ENCODE measurements at regions not wholly inside any gene's neighbourhood (a gene's known extent, or its start where the extent isn't known, plus 50 kb on each side); places are given as distances from the start of the nearest gene placed in this dataset.

GRCh38 chr13:112124141-112124540, 57.2 kb downstream of the SOX1 start:
- no peak for TF ChIP-seq CTCF (IDR thresholded peaks at IDR 0.05; ENCODE audit: control extremely low read depth, extremely low read depth)
- Histone ChIP-seq H3K4me3 (no peak overlapping the region), H3K9ac (ENCODE audit: insufficient read depth in 1 of 2, low read length in 2 of 2) (no peak overlapping the region), H3K27ac (ENCODE audit: low read depth in 1 of 2, low read length in 1 of 2) (no peak overlapping the region), H3K4me1 (ENCODE audit: control insufficient read depth in 5 of 5, insufficient read depth in 5 of 5, low read length in 5 of 5) (no peaks in the 10 kb centered on the region), H3K9me3 (ENCODE audit: control insufficient read depth in 4 of 4, insufficient read depth in 3 of 4, low read length in 3 of 4) (peaks cover 0 to 7% (median 0%) of the 10 kb centered on the region in 4 donors), H3K36me3 (ENCODE audit: control insufficient read depth in 4 of 4, insufficient read depth in 4 of 4, low read length in 4 of 4) (no peaks in the 10 kb centered on the region), H3K27me3 (ENCODE audit: control insufficient read depth in 3 of 3, insufficient read depth in 3 of 3, low read length in 2 of 3) (peaks cover 0 to 27% (median 11%) of the 10 kb centered on the region in 3 donors)
- ATAC-seq (ENCODE audit: insufficient read depth, low FRiP score), result no peak
- DNase-seq, result peak in 1 of 3 donors; percentile 7
- WGBS, 2 donors, result 49 to 54% methylated on average over 5 of the region's 5 CpGs

GRCh38 chr13:112127564-112128330, 60.8 kb downstream of the SOX1 start:
- H3K4me3 ChIP-seq, result no peak overlapping the region
- no peak for TF ChIP-seq CTCF (IDR thresholded peaks at IDR 0.05; ENCODE audit: control extremely low read depth, extremely low read depth)
- no peak for ATAC-seq (ENCODE audit: insufficient read depth, low FRiP score)
- 80 to 83% methylated on average over 15 of the region's 15 CpGs for WGBS, 2 donors
- no peak for DNase-seq
- peaks cover 0 to 7% (median 0%) of the 10 kb centered on the region in 5 donors for H3K4me1 ChIP-seq (ENCODE audit: control insufficient read depth in 5 of 5, insufficient read depth in 5 of 5, low read length in 5 of 5)
- no peak overlapping the region for H3K9ac ChIP-seq (ENCODE audit: insufficient read depth in 1 of 2, low read length in 2 of 2)
- no peak overlapping the region for H3K27ac ChIP-seq (ENCODE audit: low read depth in 1 of 2, low read length in 1 of 2)
- peaks cover 0 to 26% (median 12%) of the 10 kb centered on the region in 3 donors for H3K27me3 ChIP-seq (ENCODE audit: control insufficient read depth in 3 of 3, insufficient read depth in 3 of 3, low read length in 2 of 3)
- no peaks in the 10 kb centered on the region for H3K36me3 ChIP-seq (ENCODE audit: control insufficient read depth in 4 of 4, insufficient read depth in 4 of 4, low read length in 4 of 4)
- peaks cover 0 to 1% (median 0%) of the 10 kb centered on the region in 4 donors for H3K9me3 ChIP-seq (ENCODE audit: control insufficient read depth in 4 of 4, insufficient read depth in 3 of 4, low read length in 3 of 4)

GRCh38 chr13:112128331-112128610, 61.3 kb downstream of the SOX1 start:
- 79 to 86% methylated on average over 8 of the region's 8 CpGs for WGBS, 2 donors
- ATAC-seq (ENCODE audit: insufficient read depth, low FRiP score), result no peak

More at GRCh38 chr13:112128331-112128610, 61.3 kb downstream of the SOX1 start:
- peaks cover 0 to 26% (median 12%) of the 10 kb centered on the region in 3 donors for H3K27me3 ChIP-seq (ENCODE audit: control insufficient read depth in 3 of 3, insufficient read depth in 3 of 3, low read length in 2 of 3)
- no peak overlapping the region for H3K4me3 ChIP-seq
- no peak for DNase-seq
- no peak overlapping the region for H3K27ac ChIP-seq (ENCODE audit: low read depth in 1 of 2, low read length in 1 of 2)
- TF ChIP-seq CTCF (IDR thresholded peaks at IDR 0.05; ENCODE audit: control extremely low read depth, extremely low read depth), result no peak
- peaks cover 0 to 7% (median 0%) of the 10 kb centered on the region in 5 donors for H3K4me1 ChIP-seq (ENCODE audit: control insufficient read depth in 5 of 5, insufficient read depth in 5 of 5, low read length in 5 of 5)
- H3K9me3 ChIP-seq (ENCODE audit: control insufficient read depth in 4 of 4, insufficient read depth in 3 of 4, low read length in 3 of 4), result peaks cover 0 to 1% (median 0%) of the 10 kb centered on the region in 4 donors
- no peak overlapping the region for H3K9ac ChIP-seq (ENCODE audit: insufficient read depth in 1 of 2, low read length in 2 of 2)
- H3K36me3 ChIP-seq (ENCODE audit: control insufficient read depth in 4 of 4, insufficient read depth in 4 of 4, low read length in 4 of 4), result no peaks in the 10 kb centered on the region

Measured in lung (tissue), 11 donors.